GM18502 (cell line): ENCODE measurements at regions not wholly inside any gene's neighbourhood (a gene's known extent, or its start where the extent isn't known, plus 50 kb on each side); places are given as distances from the start of the nearest gene placed in this dataset.

Experiments
- ATAC-seq: cut with Tn5 transposase; IDR thresholded peaks from one replicate; pipeline ENCODE4 v1.9.1; 2021; ENCODE audit warnings: mild to moderate bottlenecking; ENCODE audit not compliant: unreplicated experiment, poor library complexity

GRCh38 chr2:118363604-118364003 lies 275.3 kb downstream of the INSIG2 start:
- ATAC-seq: no peak

GRCh38 chr2:118356051-118356450 lies 267.8 kb downstream of the INSIG2 start:
- no peak for ATAC-seq

GRCh38 chr2:118351796-118352195 lies 263.5 kb downstream of the INSIG2 start:
- no peak for ATAC-seq

GRCh38 chr2:118350621-118351020 lies 262.4 kb downstream of the INSIG2 start:
- no peak for ATAC-seq

- no peak for ATAC-seq
Observed at GRCh38 chr2:118349365-118349764, 261.1 kb downstream of the INSIG2 start.

- ATAC-seq: no peak
Observed at GRCh38 chr2:118348380-118349034, 260.2 kb downstream of the INSIG2 start.

- no peak for ATAC-seq
Observed at GRCh38 chr2:118345465-118345864, 257.2 kb downstream of the INSIG2 start.

GRCh38 chr2:118340103-118340502 lies 251.8 kb downstream of the INSIG2 start:
- ATAC-seq: no peak

- no peak for ATAC-seq
Observed at GRCh38 chr2:118339386-118339785, 251.1 kb downstream of the INSIG2 start.

- ATAC-seq: no peak
Observed at GRCh38 chr2:118333664-118334063, 245.4 kb downstream of the INSIG2 start.

GRCh38 chr2:118325321-118325955 lies 237.2 kb downstream of the INSIG2 start:
- no peak for ATAC-seq

GRCh38 chr2:118322406-118322805 lies 234.1 kb downstream of the INSIG2 start:
- no peak for ATAC-seq

- ATAC-seq: no peak
Observed at GRCh38 chr2:118321432-118322105, 233.3 kb downstream of the INSIG2 start.

- no peak for ATAC-seq
Observed at GRCh38 chr2:118320658-118321057, 232.4 kb downstream of the INSIG2 start.

- no peak for ATAC-seq
Observed at GRCh38 chr2:118320196-118320595, 231.9 kb downstream of the INSIG2 start.

GRCh38 chr2:118319271-118319684 lies 231.0 kb downstream of the INSIG2 start:
- no peak for ATAC-seq

- no peak for ATAC-seq
Observed at GRCh38 chr2:118315606-118316005, 227.3 kb downstream of the INSIG2 start.

GRCh38 chr2:118312969-118313756 lies 224.9 kb downstream of the INSIG2 start:
- no peak for ATAC-seq

- ATAC-seq: no peak
Observed at GRCh38 chr2:118310681-118311429, 222.6 kb downstream of the INSIG2 start.
